ENCODE measurements at regions not wholly inside any gene's neighbourhood (a gene's known extent, or its start where the extent isn't known, plus 50 kb on each side); places are given as distances from the start of the nearest gene placed in this dataset.
A peak's percentile ranks its signal among the peaks of the same experiment; 100 is the strongest.
"Not testable (repeated sequence)": the region's sequence is repeated elsewhere in the genome, so short reads cannot be mapped to it uniquely, and the experiment has no call there.

GRCh38 chr7:124247691-124248090 is 214.8 kb upstream of the TMEM229A start:
- DNase-seq (ENCODE audit: low spot score): no peak

DNA sequence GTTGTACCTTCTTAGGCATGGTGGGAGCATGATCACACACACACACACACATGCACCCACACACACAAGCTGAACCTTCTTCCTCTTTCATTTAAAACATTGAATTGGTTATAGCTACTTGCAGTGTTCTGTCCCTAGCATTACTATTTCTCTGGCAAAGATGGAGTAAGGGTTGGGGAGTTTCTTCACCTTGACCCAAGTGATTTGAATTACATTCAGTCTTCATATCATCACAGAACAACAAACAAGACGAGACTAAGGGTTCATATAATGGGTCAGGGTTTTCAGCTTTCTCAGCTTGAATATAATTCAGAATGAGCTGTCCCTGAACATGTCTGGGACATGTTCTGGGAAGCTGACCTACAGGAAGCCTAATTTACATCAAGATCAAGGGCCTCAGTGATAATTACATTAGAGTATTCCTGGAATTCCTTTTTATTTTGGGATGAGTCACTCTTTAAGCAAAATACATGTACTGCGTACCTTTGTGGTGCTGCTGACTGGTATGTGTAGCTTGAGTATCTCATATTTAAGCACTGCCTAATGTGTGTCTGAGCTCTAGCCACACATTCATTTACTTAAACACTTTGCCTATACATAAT is 213.5 kb upstream of the TMEM229A start:
- no peak for DNase-seq (ENCODE audit: low spot score)

DNA sequence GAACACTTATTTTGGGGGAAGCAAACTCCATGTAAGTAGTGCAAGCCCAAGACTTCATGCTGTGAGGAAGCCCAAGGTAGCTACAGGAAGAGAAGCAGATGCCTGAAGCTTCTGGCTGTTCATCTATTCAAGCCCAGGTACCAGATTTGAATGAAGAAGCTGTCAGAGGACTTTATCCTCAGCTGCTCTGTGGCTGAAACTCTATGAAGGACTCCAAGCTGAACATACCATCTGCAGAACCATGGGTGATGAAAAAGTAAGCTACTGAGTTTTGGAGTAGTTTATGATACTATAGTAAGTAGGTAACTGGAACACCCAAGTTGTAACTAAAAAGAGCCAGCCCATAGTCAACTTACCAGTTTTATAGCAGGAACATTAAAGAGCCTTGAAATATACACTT is 211.6 kb upstream of the TMEM229A start:
- DNase-seq (ENCODE audit: low spot score): not testable (repeated sequence)

- no peak for DNase-seq (ENCODE audit: low spot score)
These were observed 186.8 kb upstream of the TMEM229A start for GRCh38 chr7:124219681-124220080.

- DNase-seq (ENCODE audit: low spot score): no peak
These were observed 175.8 kb upstream of the TMEM229A start for GRCh38 chr7:124208642-124209041.

DNA sequence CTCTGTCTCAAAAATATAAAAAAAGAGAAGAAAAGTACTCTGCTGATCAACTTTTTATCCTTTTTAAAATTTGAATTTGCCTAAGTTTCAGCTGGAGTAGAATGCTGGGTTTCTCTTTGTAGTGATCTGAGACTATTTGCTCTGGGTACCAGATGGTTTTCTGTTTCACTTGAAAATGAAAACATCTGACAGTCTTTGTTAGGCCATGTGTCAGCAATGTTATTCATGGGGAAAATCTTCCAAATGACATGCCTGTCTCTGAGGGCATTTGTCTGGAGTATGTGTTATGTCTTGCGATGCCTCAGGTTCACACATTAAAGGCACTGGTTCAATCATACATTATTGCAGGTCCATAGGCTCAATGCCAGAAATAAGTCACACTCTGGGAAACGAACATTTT is 175.3 kb upstream of the TMEM229A start:
- no peak for DNase-seq (ENCODE audit: low spot score)

DNA sequence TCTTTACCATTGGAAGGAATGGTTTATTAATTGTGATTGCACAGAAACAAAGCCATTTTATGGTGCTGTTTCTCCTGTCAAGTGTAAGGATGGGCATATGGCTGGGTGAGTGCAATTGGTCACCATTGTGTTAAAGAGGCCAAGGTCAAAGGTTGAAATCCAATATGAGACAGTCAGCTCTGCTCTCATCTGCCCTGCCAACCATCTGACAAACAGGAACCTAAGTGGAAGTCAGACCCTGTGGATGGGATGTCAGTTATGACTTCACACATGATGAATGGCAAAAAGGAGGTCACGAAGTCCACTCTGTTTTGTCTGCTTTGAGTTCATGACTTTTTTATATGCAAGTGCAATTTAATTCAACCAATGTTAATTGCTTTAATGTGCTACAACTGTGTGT is 172.7 kb upstream of the TMEM229A start:
- no peak for DNase-seq (ENCODE audit: low spot score)

DNA sequence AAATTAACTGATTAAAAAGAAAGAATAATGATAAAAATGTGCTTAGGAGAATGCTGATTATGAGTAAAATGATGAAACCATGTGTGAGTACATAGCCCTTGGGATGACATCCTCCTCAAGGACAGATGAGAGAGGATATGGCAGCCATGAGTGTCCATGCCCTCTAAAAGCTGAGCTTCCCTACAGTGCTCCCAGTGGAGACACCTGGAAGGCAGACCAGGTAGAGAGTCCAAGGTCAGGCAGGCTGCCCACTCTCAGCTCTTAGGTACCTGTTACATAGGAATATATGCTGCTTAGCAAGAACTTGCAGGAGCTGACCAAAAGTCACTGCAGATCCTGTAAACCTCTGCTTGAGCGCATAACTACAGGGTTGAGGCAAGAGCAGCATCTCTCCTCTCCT is 169.7 kb upstream of the TMEM229A start:
- DNase-seq (ENCODE audit: low spot score): no peak

DNA sequence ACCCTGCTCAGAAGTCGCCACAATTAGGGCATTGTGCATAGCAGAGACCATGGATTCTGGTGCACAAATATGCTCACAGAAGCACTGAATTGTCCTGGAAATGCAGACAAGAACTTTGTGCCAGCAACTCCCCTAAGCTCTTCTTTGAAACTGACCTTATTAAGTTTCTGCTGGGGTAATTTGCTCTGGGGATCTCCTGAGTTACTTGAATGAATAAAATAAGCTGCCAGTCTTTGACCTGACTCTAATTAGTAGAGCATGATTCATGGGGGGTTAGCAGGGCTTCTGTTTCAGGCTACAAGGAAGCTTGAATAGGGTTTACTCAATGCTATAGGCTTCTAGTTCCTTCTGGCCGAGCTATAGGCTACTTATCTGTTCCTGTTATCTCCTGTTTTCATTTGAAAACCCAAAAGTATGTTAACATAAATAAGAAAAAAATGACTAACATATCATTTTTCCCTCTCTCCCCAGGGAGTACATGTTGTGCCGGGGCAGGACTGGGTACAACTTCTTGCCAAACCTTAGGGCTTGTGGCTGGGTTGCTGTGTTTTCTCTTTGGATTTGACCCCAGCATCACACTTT is 169.0 kb upstream of the TMEM229A start:
- DNase-seq (ENCODE audit: low spot score): no peak

GRCh38 chr7:124196519-124196918 is 163.7 kb upstream of the TMEM229A start:
- no peak for DNase-seq (ENCODE audit: low spot score)

- DNase-seq (ENCODE audit: low spot score): no peak
These were observed 160.0 kb upstream of the TMEM229A start for GRCh38 chr7:124192885-124193284.

DNA sequence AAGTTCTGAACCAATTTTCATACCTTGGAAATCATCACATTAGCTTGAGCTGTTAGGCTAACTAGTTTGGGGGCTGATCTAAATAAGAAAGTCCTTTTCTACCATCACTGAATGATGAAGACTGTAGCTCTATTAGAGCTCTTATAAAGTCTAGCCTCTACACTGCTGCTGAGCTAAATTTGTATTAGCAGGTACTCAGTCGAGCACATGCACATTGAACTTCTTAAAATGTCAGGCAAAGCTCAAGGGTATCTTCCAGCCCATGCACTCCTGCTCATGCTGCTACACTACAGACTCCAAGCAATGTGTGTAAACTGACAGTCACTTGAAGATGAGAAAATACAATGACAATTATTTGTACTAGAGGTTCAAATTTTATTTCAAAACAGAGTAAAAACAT is 158.8 kb upstream of the TMEM229A start:
- no peak for DNase-seq (ENCODE audit: low spot score)

- no peak for DNase-seq (ENCODE audit: low spot score)
These were observed 158.2 kb upstream of the TMEM229A start for GRCh38 chr7:124191030-124191429.

GRCh38 chr7:124188576-124188975 is 155.7 kb upstream of the TMEM229A start:
- DNase-seq (ENCODE audit: low spot score): no peak

- no peak for DNase-seq (ENCODE audit: low spot score)
These were observed 155.1 kb upstream of the TMEM229A start for GRCh38 chr7:124187962-124188361.

GRCh38 chr7:124183649-124184048 is 150.8 kb upstream of the TMEM229A start:
- DNase-seq (ENCODE audit: low spot score): no peak

DNA sequence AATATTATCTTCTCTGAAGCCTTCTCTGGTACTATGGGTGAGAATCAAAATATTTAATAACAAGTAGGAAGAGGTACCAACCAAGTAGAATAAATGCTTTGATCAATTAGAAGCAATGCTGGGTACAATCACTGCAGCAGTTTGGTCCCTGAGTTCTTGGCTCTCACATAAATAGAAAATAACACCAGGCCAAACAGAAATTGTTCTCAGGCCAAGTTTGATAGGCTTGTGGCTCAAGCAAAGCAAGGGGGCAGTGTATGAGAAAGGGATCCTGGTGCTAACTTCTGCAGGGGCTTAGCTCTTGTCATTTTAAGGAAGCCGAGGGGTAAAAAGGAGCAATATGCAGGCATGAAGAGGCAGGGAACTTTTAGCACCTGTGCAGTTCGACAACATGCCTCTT is 146.8 kb upstream of the TMEM229A start:
- no peak for DNase-seq (ENCODE audit: low spot score)

- no peak for DNase-seq (ENCODE audit: low spot score)
These were observed 145.0 kb upstream of the TMEM229A start for GRCh38 chr7:124177891-124178290.

DNA sequence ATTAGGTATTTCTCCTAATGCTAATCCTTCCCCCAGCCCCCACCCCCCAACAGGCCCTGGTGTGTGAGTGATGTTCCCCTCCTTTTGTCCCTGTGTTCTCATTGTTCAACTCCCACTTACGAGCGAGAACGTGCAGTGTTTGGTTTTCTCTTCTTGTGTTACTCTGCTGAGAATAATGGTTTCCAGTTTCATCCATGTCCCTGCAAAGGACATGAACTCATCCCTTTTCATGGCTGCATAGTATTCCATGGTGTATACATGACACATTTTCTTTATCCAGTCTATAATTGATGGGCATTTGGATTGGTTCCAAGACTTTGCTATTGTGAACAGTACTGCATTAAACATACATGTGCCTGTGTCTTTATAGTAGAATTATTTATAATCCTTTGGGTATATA is 138.9 kb upstream of the TMEM229A start:
- DNase-seq (ENCODE audit: low spot score): not testable (repeated sequence)

GRCh38 chr7:124171068-124171467 is 138.2 kb upstream of the TMEM229A start:
- DNase-seq (ENCODE audit: low spot score): no peak

GRCh38 chr7:124168616-124169015 is 135.7 kb upstream of the TMEM229A start:
- DNase-seq (ENCODE audit: low spot score): no peak

GRCh38 chr7:124162667-124163066 is 129.8 kb upstream of the TMEM229A start:
- DNase-seq (ENCODE audit: low spot score): no peak

GRCh38 chr7:124155432-124156022 is 122.7 kb upstream of the TMEM229A start:
- DNase-seq (ENCODE audit: low spot score): peak; percentile 7

Measured in HuH-7 (cell line).